Left lung (tissue), 4 donors: ENCODE measurements at regions not wholly inside any gene's neighbourhood (a gene's known extent, or its start where the extent isn't known, plus 50 kb on each side); places are given as distances from the start of the nearest gene placed in this dataset.

ENCODE experiments used
- ATAC-seq: fragments of 200-7000 bp; cut with Tn5 transposase; one replicate; pipeline ENCODE4 v1.9.1; 2020; ENCODE audit warnings: moderate library complexity
- DNase-seq, 4 donors: peaks; one replicate each; pipeline ENCODE4 v3.0.0-alpha.2; 2013 to 2020
- H3K27ac ChIP-seq, 2 donors: fragments of 200-600 bp; sonication (generic) in 1 of 2; one replicate each; pipeline versions ENCODE4 v1.5.0 to v1.8.0; 2020 to 2021
- H3K27me3 ChIP-seq, 2 donors: fragments of 200-600 bp; sonication (generic) in 1 of 2; one replicate each; pipeline versions ENCODE4 v1.5.0 to v1.8.0; 2020 to 2021
- H3K36me3 ChIP-seq, 2 donors: fragments of 200-600 bp; sonication (generic) in 1 of 2; one replicate each; pipeline versions ENCODE4 v1.5.0 to v1.8.0; 2020 to 2021
- H3K4me1 ChIP-seq, 2 donors: fragments of 200-600 bp; one replicate each; pipeline ENCODE4 v1.8.0; 2021
- H3K4me3 ChIP-seq, 2 donors: fragments of 200-600 bp; sonication (generic) in 1 of 2; one replicate each; pipeline versions ENCODE4 v1.5.0 to v1.8.0; 2020 to 2021; ENCODE audit warnings: mild to moderate bottlenecking in 1 of 2
- H3K9me3 ChIP-seq, 2 donors: fragments of 200-600 bp; sonication (generic) in 1 of 2; one replicate each; pipeline versions ENCODE4 v1.5.0 to v1.8.0; 2020 to 2021
- intact Hi-C, 2 donors: fragments of 100-400 bp; cut with DNase I; formaldehyde crosslinking; loops; one replicate each; pipeline versions ENCODE4 v1.11.2 to v1.14.2; 2022
- TF ChIP-seq, protein P1 (sequence below), 2 donors: fragments of 200-600 bp; sonication (generic) in 1 of 2; IDR thresholded peaks; one replicate each; pipeline versions ENCODE4 v1.5.0 to v1.8.0; 2021; ENCODE audit warnings: antibody characterized with exemption in 2 of 2
- donor health status: DM: no; HTN: yes; CAD: no.
- donor health status: DM: no; HTN: no; CAD: no.

GRCh38 chr4:104549736-104550135, 55.0 kb upstream of the CXXC4 start:
- ATAC-seq: peak; percentile 66
- intact Hi-C loops: no loop called here
- Histone ChIP-seq H3K4me1 (no peaks in the 10 kb centered on the region), H3K9me3 (no peaks in the 10 kb centered on the region), H3K27ac (no peak overlapping the region), H3K27me3 (no peaks in the 10 kb centered on the region), H3K4me3 (no peak overlapping the region), H3K36me3 (no peaks in the 10 kb centered on the region)
- DNase-seq: no peak
- TF ChIP-seq, protein P1, sequence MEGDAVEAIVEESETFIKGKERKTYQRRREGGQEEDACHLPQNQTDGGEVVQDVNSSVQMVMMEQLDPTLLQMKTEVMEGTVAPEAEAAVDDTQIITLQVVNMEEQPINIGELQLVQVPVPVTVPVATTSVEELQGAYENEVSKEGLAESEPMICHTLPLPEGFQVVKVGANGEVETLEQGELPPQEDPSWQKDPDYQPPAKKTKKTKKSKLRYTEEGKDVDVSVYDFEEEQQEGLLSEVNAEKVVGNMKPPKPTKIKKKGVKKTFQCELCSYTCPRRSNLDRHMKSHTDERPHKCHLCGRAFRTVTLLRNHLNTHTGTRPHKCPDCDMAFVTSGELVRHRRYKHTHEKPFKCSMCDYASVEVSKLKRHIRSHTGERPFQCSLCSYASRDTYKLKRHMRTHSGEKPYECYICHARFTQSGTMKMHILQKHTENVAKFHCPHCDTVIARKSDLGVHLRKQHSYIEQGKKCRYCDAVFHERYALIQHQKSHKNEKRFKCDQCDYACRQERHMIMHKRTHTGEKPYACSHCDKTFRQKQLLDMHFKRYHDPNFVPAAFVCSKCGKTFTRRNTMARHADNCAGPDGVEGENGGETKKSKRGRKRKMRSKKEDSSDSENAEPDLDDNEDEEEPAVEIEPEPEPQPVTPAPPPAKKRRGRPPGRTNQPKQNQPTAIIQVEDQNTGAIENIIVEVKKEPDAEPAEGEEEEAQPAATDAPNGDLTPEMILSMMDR (IDR thresholded peaks at IDR 0.05): no peak

DNA sequence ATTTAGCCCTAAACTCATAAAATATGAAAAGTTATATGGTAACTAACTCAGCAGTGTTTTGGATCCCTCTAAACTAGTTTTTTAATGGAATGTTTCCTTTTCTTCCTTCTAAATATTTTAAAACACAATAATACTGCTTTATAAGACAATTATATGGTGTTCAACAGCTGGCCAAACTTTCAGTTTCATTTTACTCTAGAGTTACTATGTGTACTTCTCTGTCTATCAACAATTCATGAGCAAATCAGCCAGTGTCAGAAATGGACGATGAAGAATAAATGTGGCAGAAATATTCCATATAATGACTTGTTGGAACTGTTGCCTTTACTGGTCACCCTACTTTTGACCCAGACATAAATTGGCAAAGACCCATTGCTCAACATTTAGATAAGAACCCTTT, 64.8 kb upstream of the CXXC4 start:
- H3K4me1 ChIP-seq: no peaks in the 10 kb centered on the region
- DNase-seq: no peak
- no peaks in the 10 kb centered on the region for H3K9me3 ChIP-seq
- H3K36me3 ChIP-seq: no peaks in the 10 kb centered on the region
- H3K27ac ChIP-seq: no peak overlapping the region
- H3K4me3 ChIP-seq: no peak overlapping the region
- no peaks in the 10 kb centered on the region for H3K27me3 ChIP-seq
- ATAC-seq: no peak
- intact Hi-C loops: no loop called here
- TF ChIP-seq, protein P1 (IDR thresholded peaks at IDR 0.05): no peak

DNA sequence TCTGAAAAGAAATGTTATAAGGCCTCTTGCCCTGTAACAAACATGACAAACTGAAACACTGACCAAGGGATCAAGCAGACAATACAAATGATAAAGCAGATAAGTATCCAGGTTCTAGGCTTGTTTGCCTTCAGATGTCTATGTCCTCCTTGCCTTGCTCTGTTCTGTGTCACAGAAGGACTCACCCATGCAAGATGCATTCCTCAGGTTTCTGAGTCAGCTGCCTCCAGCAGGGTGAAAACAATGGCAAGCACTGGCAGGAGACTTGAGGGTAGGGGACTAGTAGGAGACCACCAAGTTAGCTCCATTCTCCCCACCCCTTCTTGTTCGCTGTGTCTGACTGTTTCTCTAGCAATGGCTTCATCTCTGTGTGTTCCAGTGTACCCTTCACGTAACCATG, 76.6 kb upstream of the CXXC4 start:
- TF ChIP-seq, protein P1 (IDR thresholded peaks at IDR 0.05): no peak
- no peak for ATAC-seq
- DNase-seq: no peak
- intact Hi-C loops: no loop called here
- no peaks in the 10 kb centered on the region for H3K4me1 ChIP-seq
- H3K27ac ChIP-seq: no peak overlapping the region
- H3K27me3 ChIP-seq: no peaks in the 10 kb centered on the region
- no peaks in the 10 kb centered on the region for H3K36me3 ChIP-seq
- no peaks in the 10 kb centered on the region for H3K9me3 ChIP-seq
- no peak overlapping the region for H3K4me3 ChIP-seq

GRCh38 chr4:104574371-104574770, 79.7 kb upstream of the CXXC4 start:
- DNase-seq (no peak), ATAC-seq (peak; percentile 68)
- Histone ChIP-seq H3K36me3 (no peaks in the 10 kb centered on the region), H3K4me3 (no peak overlapping the region), H3K27me3 (no peaks in the 10 kb centered on the region), H3K9me3 (no peaks in the 10 kb centered on the region), H3K27ac (no peak overlapping the region), H3K4me1 (no peaks in the 10 kb centered on the region)
- intact Hi-C loops: no loop called here
- TF ChIP-seq, protein P1 (IDR thresholded peaks at IDR 0.05): no peak

DNA sequence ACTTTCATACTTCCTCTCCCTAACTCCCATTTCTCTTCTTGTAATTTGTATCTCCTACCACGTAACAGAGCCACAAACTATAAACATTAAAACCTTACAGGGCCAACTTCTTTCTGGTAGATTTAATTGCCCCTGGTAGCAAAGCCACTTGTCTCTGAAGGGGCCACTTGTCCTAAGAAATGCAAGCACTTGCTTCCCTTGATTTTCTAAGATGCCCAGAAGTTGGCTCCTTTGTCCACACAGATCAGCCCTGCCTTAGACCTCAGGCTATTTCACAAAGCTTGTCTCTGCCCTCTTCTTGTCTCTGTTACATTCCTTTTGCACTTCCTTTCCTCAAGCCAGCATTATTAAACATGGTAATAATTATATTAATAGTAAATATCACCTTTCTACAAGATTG, 80.6 kb upstream of the CXXC4 start:
- DNase-seq: peak in 2 of 4 donors; percentile 33 to 40
- Histone ChIP-seq H3K36me3 (no peaks in the 10 kb centered on the region), H3K27ac (no peak overlapping the region), H3K4me1 (no peaks in the 10 kb centered on the region), H3K4me3 (no peak overlapping the region), H3K27me3 (no peaks in the 10 kb centered on the region), H3K9me3 (no peaks in the 10 kb centered on the region)
- intact Hi-C loops: no loop called here
- ATAC-seq: peak; percentile 89
- TF ChIP-seq, protein P1 (IDR thresholded peaks at IDR 0.05): no peak
